Fibroblast of villous mesenchyme (primary cell): ENCODE measurements at regions not wholly inside any gene's neighbourhood (a gene's known extent, or its start where the extent isn't known, plus 50 kb on each side); places are given as distances from the start of the nearest gene placed in this dataset.
A peak's percentile ranks its signal among the peaks of the same experiment; 100 is the strongest.
"Not testable (repeated sequence)": the region's sequence is repeated elsewhere in the genome, so short reads cannot be mapped to it uniquely, and the experiment has no call there.

Experiments
- DNase-seq: peaks from one replicate; pipeline ENCODE4 v3.0.0-alpha.2; 2010; ENCODE audit warnings: low read depth
- H3K4me3 ChIP-seq: 2 replicates; pipeline ENCODE4 v1.5.1; 2011; ENCODE audit warnings: low read depth, mild to moderate bottlenecking, low read length
- TF ChIP-seq, protein P1 (sequence below): IDR thresholded peaks from 2 replicates; pipeline ENCODE4 v1.5.1; 2012; ENCODE audit warnings: low read depth, mild to moderate bottlenecking, low read length; ENCODE audit not compliant: insufficient read depth

DNA sequence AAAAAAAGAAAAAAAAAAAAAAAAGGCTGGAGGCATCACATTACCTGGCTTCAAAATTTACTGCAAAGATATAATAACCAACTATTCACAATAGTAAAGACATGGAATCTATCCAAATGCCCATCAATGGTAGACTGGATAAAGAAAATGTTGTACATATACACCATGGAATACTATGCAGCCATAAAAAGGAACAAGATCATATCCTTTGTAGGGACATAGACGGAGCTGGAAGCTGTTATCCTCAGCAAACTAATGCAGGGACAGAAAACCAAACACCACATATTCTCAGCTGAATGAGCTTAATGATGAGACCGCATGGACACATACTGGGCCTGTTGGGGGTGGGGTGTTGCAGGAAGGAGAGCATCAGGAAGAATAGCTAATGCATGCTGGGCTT is 330.5 kb downstream of the SRGAP2C start:
- TF ChIP-seq, protein P1, sequence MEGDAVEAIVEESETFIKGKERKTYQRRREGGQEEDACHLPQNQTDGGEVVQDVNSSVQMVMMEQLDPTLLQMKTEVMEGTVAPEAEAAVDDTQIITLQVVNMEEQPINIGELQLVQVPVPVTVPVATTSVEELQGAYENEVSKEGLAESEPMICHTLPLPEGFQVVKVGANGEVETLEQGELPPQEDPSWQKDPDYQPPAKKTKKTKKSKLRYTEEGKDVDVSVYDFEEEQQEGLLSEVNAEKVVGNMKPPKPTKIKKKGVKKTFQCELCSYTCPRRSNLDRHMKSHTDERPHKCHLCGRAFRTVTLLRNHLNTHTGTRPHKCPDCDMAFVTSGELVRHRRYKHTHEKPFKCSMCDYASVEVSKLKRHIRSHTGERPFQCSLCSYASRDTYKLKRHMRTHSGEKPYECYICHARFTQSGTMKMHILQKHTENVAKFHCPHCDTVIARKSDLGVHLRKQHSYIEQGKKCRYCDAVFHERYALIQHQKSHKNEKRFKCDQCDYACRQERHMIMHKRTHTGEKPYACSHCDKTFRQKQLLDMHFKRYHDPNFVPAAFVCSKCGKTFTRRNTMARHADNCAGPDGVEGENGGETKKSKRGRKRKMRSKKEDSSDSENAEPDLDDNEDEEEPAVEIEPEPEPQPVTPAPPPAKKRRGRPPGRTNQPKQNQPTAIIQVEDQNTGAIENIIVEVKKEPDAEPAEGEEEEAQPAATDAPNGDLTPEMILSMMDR, result no peak
- no peak for DNase-seq
- no peak overlapping the region for H3K4me3 ChIP-seq

- DNase-seq, result peak; percentile 4
- no peak overlapping the region for H3K4me3 ChIP-seq
- TF ChIP-seq, protein P1, result no peak
Measured at GRCh38 chr1:121516234-121516967, 331.6 kb downstream of the SRGAP2C start.

DNA sequence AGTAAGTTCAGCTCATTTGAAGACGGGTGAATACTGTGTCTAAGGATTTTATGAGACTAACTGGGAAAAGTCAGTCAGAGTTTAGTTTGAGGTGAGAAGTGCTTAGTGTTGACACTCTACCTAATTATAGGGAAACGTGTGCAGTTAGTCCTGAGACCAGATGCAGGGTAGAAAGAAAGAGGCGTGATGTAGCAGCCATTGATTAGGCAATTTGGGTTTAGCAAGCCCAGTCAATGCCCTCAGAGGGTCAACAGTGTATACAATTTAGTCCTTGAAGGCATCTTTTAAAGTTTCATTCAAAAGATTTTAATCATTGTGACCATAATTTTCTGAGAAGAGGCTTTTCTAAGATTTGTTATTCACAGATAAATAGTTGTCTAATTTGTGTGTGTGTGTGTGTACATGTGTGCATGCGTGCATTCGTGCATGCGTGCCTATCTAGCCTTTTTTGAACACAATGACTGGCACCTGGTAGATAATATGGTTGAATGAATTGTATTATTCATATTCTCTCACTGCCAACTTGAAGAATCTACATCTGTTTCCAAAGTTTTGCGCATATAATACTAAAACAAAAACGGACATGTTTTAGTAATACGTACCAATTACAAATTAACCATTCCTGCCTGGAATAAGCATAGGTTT is 332.9 kb downstream of the SRGAP2C start:
- no peak for DNase-seq
- TF ChIP-seq, protein P1, result no peak
- no peak overlapping the region for H3K4me3 ChIP-seq

DNA sequence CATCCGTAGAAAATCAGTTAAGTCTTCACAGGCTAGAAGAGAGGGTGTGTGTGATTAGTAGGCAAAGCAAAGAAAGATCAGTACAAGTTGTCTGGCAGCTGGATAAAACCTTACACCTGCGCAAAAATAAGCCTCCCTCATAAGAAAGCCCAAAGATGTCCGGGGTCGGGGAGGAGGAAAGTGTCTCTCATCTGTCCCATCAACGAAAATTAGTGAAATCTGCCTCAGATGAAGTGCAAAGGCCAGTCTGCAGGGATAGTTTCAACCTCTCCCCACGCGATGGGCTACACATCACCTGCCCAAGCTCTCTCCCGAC is 333.9 kb downstream of the SRGAP2C start:
- DNase-seq, result no peak
- TF ChIP-seq, protein P1, result no peak
- H3K4me3 ChIP-seq, result peak overlapping the region; percentile 29

GRCh38 chr1:121519042-121519755 is 334.4 kb downstream of the SRGAP2C start:
- peak overlapping the region; percentile 29 for H3K4me3 ChIP-seq
- DNase-seq, result no peak
- TF ChIP-seq, protein P1, result no peak

DNA sequence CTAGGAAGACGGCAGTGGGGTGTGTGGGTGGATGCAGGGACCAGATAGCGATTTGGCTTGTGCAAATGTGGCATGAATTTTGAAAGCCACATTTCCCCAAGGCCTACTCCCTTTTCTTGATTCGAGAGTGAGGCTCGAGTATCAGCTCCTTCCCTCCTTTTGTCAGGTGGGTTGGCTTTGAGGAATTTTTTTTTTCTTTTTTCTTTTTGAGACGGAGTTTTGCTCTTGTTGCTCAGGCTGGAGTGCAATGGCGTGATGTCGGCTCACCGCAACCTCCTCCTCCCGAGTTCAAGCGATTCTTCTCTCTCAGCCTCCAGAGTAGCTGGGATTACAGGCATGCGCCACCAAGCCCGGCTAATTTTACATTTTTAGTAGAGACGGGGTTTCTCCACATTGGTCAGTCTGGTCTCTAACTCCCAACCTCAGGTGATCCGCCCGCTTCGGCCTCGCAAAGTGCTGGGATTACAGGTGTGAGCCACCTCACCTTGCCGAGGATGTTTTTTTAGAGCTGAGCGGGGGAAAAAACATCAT is 335.0 kb downstream of the SRGAP2C start:
- not testable (repeated sequence) for DNase-seq
- H3K4me3 ChIP-seq, result peak overlapping the region; percentile 29
